ENCODE measurements at regions not wholly inside any gene's neighbourhood (a gene's known extent, or its start where the extent isn't known, plus 50 kb on each side); places are given as distances from the start of the nearest gene placed in this dataset.
"Not testable (repeated sequence)": the region's sequence is repeated elsewhere in the genome, so short reads cannot be mapped to it uniquely, and the experiment has no call there.

GRCh38 chr2:142754182-142754581 lies 123.3 kb upstream of the KYNU start:
- Mint-ChIP-seq H3K36me3 (ENCODE audit: low read depth) (no peaks in the 10 kb centered on the region), H3K27ac (no peak overlapping the region), H3K4me1 (ENCODE audit: low read depth) (no peaks in the 10 kb centered on the region), H3K9me3 (no peaks in the 10 kb centered on the region), H3K27me3 (ENCODE audit: low read depth) (no peaks in the 10 kb centered on the region), H3K4me3 (no peak overlapping the region)
- no peak for DNase-seq
- CTCF ChIA-PET: no interaction called here
- intact Hi-C loops (cut with micrococcal nuclease): no loop called here

- Mint-ChIP-seq H3K9me3 (no peaks in the 10 kb centered on the region), H3K36me3 (ENCODE audit: low read depth) (no peaks in the 10 kb centered on the region), H3K4me3 (no peak overlapping the region), H3K27me3 (ENCODE audit: low read depth) (no peaks in the 10 kb centered on the region), H3K27ac (no peak overlapping the region), H3K4me1 (ENCODE audit: low read depth) (no peaks in the 10 kb centered on the region)
- no peak for DNase-seq
- intact Hi-C loops (cut with micrococcal nuclease): no loop called here
- CTCF ChIA-PET: no interaction called here
These were observed 126.6 kb upstream of the KYNU start for GRCh38 chr2:142750858-142751257.

DNA sequence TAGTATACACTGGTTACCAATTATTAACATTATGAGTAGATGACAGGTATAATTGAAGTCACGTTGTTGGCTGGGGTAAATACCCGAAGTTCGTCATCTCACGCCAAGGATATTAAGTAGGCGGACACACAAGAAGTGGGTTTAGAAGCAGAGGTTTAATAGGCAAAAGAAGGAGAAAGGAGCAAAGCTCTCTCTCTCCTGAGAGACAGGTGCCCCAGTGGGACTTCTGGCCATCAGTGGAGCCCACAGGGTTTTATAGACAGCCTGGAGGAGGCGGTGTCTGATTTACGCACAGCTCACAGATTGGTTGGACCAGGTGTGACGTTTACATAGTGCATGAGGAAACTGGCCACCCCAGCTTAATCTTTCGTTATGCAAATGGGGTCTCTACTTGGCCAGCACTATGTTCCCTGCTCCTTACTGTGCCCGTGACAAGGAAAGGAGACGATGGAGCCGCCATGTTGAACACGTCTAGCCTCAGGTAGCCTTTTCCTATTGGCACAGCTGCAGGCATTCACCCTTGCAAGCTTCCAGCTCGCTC lies 128.8 kb upstream of the KYNU start:
- Mint-ChIP-seq H3K36me3 (ENCODE audit: low read depth) (no peaks in the 10 kb centered on the region), H3K4me1 (ENCODE audit: low read depth) (no peaks in the 10 kb centered on the region)
- DNase-seq: no peak

GRCh38 chr2:142745691-142746090 lies 131.8 kb upstream of the KYNU start:
- H3K27ac Mint-ChIP-seq: no peak overlapping the region
- H3K4me1 Mint-ChIP-seq (ENCODE audit: low read depth): no peaks in the 10 kb centered on the region
- H3K9me3 Mint-ChIP-seq: no peaks in the 10 kb centered on the region
- CTCF ChIA-PET: interaction anchor here (0.8 kb wide), 1 partner anchor 52 kb away, joined by 3 read pairs; no protein-coding TSS in a partner anchor
- no peaks in the 10 kb centered on the region for H3K27me3 Mint-ChIP-seq (ENCODE audit: low read depth)
- H3K36me3 Mint-ChIP-seq (ENCODE audit: low read depth): no peaks in the 10 kb centered on the region
- no peak for DNase-seq
- intact Hi-C loops (cut with micrococcal nuclease): no loop called here
- no peak overlapping the region for H3K4me3 Mint-ChIP-seq

More for the DNA sequence above, 128.8 kb upstream of the KYNU start:
- Mint-ChIP-seq H3K9me3 (no peaks in the 10 kb centered on the region), H3K4me3 (no peak overlapping the region), H3K27me3 (ENCODE audit: low read depth) (no peaks in the 10 kb centered on the region), H3K27ac (no peak overlapping the region)
- intact Hi-C loops (cut with micrococcal nuclease): no loop called here
- CTCF ChIA-PET: interaction anchor here (0.7 kb wide), 1 partner anchor 373 kb away, joined by 3 read pairs; no protein-coding TSS in a partner anchor

DNA sequence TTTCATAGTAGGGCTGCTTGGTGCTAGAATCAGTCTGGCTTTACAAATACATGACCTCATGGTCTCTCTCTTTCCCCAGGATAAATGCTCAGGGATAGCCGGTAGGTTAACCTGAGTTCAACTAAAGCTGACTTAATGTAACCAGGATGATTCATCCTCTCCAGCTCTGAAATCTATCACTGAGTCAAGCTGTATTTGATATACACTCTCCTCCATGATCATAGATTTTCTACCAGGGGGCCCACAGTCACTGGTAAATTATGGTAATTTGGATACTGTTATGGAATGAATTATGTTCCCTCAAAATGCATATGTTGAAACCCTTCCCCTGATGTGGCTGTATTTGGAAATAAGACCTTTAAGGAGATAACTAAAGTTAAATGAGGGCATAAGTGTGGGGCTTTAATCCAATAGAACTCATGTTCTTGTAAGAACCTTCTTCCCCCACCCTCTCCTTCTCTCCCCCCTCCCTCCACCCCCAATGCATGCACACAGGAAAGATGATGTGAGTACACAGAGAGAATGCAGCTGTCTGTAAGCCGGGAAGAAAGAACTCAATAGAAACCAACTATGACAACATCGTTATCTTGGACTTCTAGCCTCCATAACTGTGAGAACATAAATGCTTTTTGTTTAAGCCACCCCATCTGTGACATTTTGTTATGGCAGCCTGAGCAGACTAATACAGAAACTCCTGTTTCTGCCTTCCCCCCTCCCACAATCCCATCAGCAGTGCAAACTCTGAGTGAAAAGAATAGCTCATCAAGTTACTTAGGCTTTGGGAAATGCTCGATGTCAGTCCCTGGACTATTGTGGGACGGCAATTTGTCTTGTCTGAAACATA lies 134.9 kb upstream of the KYNU start:
- intact Hi-C loops (cut with micrococcal nuclease): no loop called here
- no peak overlapping the region for H3K4me3 Mint-ChIP-seq
- H3K36me3 Mint-ChIP-seq (ENCODE audit: low read depth): no peaks in the 10 kb centered on the region
- H3K27me3 Mint-ChIP-seq (ENCODE audit: low read depth): no peaks in the 10 kb centered on the region
- H3K9me3 Mint-ChIP-seq: no peaks in the 10 kb centered on the region
- CTCF ChIA-PET: interaction anchor here (0.5 kb wide), 1 partner anchor 928 kb away, joined by 3 read pairs; no protein-coding TSS in a partner anchor
- H3K27ac Mint-ChIP-seq: no peak overlapping the region
- no peaks in the 10 kb centered on the region for H3K4me1 Mint-ChIP-seq (ENCODE audit: low read depth)
- DNase-seq: no peak

GRCh38 chr2:142741764-142742269 lies 135.6 kb upstream of the KYNU start:
- intact Hi-C loops (cut with micrococcal nuclease): no loop called here
- Mint-ChIP-seq H3K4me1 (ENCODE audit: low read depth) (no peaks in the 10 kb centered on the region), H3K9me3 (no peaks in the 10 kb centered on the region), H3K36me3 (ENCODE audit: low read depth) (no peaks in the 10 kb centered on the region), H3K27ac (no peak overlapping the region), H3K27me3 (ENCODE audit: low read depth) (no peaks in the 10 kb centered on the region), H3K4me3 (no peak overlapping the region)
- no peak for DNase-seq
- CTCF ChIA-PET: no interaction called here

- Mint-ChIP-seq H3K27me3 (ENCODE audit: low read depth) (no peaks in the 10 kb centered on the region), H3K9me3 (peaks cover 4% of the 10 kb centered on the region), H3K4me3 (no peak overlapping the region), H3K4me1 (ENCODE audit: low read depth) (no peaks in the 10 kb centered on the region), H3K36me3 (ENCODE audit: low read depth) (no peaks in the 10 kb centered on the region), H3K27ac (no peak overlapping the region)
- intact Hi-C loops (cut with micrococcal nuclease): no loop called here
- no peak for DNase-seq
- CTCF ChIA-PET: no interaction called here
These were observed 142.7 kb upstream of the KYNU start for GRCh38 chr2:142734770-142735169.

DNA sequence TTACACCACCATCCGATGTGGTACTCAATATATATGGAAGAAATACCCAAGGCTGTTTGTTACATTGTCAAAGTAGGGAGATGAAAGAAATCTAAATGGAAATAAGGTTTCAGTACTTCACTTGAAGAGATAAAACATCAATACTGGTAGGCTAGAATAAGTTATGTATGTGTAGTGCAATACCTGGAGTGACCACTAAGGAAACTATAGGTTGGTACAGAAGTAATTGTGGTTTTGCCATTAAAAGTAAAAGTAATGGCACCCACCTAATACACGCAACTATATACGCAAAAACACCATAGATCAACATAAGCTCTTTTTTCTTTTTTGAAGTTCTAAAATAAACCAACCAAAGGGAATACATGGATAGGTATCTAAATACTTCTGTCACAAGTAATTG lies 143.2 kb upstream of the KYNU start:
- intact Hi-C loops (cut with micrococcal nuclease): no loop called here
- Mint-ChIP-seq H3K4me3 (no peak overlapping the region), H3K27ac (no peak overlapping the region), H3K4me1 (ENCODE audit: low read depth) (no peaks in the 10 kb centered on the region), H3K9me3 (peaks cover 4% of the 10 kb centered on the region), H3K27me3 (ENCODE audit: low read depth) (no peaks in the 10 kb centered on the region), H3K36me3 (ENCODE audit: low read depth) (no peaks in the 10 kb centered on the region)
- CTCF ChIA-PET: no interaction called here
- no peak for DNase-seq

DNA sequence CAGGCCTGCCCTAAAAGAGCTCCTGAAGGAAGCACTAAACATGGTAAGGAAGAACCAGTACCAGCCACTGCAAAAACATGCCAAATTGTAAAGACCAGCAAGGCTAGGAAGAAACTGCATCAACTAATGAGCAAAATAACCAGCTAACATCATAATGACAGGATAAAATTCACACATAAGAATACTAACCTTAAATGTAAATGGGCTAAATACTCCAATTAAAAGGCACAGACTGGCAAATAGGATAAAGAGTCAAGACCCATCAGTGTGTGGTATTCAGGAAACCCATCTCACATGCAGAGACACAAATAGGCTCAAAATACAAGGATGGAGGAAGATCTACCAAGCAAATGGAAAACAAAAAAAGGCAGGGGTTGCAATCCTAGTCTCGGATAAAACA lies 147.7 kb upstream of the KYNU start:
- H3K4me1 Mint-ChIP-seq (ENCODE audit: low read depth); H3K9me3 Mint-ChIP-seq; H3K27ac Mint-ChIP-seq; H3K36me3 Mint-ChIP-seq (ENCODE audit: low read depth); CTCF ChIA-PET; H3K4me3 Mint-ChIP-seq; H3K27me3 Mint-ChIP-seq (ENCODE audit: low read depth); DNase-seq; intact Hi-C loops (cut with micrococcal nuclease): not testable (repeated sequence)

DNA sequence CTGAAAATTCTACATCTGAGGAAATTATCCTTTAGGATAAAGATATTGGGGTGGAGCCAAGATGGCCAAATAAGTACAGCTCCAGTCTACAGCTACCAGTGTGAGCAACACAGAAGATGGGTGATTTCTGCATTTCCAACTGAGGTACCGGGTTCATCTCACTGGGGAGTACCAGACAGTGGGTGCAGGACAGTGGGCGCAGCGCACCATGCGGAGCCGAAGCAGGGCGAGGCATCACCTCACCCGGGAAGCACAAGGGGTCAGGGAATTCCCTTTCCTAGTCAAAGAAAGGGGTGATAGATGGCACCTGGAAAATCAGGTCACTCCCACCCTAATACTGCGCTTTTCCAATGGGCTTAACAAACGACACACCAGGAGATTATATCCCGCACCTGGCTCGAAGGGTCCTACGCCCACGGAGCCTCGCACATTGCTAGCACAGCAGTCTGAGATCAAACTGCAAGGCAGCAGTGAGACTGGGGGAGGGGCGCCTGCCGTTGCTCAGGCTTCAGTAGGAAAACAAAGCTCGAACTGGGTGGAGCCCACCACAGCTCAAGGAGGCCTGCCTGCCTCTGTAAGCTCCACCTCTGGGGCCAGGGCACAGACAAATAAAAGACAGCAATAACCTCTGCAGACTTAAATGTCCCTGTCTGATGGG lies 149.5 kb upstream of the KYNU start:
- CTCF ChIA-PET; DNase-seq; H3K27ac Mint-ChIP-seq; H3K27me3 Mint-ChIP-seq (ENCODE audit: low read depth); H3K4me1 Mint-ChIP-seq (ENCODE audit: low read depth); H3K4me3 Mint-ChIP-seq; intact Hi-C loops (cut with micrococcal nuclease); H3K36me3 Mint-ChIP-seq (ENCODE audit: low read depth); H3K9me3 Mint-ChIP-seq: not testable (repeated sequence)

DNA sequence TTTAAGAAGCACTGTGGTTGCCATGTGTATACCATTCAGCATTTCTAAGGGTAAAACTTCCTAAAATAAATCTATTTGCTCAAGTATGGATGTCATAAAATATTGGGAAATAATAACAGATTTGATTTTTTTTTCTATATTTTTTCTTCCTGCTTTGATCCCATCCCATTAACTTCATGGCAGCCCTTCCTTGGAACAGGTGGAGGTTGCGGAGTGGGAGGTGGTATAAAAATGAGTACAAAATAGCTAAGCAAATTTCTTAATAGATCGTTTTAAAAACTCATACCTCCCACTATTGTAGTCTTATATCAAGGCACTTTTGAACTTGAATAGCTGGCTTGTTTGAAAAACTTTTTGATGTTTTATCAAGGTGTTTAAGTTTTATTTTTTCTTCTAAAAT lies 152.1 kb upstream of the KYNU start:
- Mint-ChIP-seq H3K27me3 (ENCODE audit: low read depth) (no peaks in the 10 kb centered on the region), H3K27ac (no peak overlapping the region), H3K36me3 (ENCODE audit: low read depth) (no peaks in the 10 kb centered on the region), H3K9me3 (peaks cover 4% of the 10 kb centered on the region), H3K4me1 (ENCODE audit: low read depth) (no peaks in the 10 kb centered on the region), H3K4me3 (no peak overlapping the region)
- DNase-seq: no peak
- intact Hi-C loops (cut with micrococcal nuclease): no loop called here
- CTCF ChIA-PET: no interaction called here

DNA sequence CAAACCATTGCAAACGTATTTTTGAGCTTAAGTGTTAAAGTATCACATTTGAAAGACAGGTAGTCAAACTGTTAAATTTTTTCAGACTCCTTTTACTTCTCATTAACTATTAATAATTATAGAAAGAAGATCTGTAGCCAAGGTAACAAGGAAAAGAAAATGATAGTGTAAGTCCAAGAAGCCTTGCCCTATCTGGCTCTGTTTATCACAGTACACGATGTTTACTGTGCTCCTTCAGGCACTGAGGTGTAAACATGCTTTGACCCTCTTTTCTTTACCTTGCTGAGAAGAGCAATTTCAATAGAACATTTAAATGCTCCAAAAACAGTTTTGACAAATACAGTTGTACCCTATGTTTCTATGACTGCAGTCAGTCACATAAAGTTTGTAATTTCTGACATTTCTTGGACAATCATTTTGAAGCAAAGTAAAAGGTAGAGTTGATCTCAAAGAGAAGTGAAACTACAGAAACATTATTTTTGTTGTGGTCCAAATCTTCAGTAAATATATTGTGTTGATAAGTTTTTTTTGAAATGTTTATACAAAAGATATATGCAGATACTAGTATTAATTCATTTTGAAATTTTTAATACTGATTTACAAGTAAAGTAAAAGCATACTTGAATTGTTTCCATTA lies 152.6 kb upstream of the KYNU start:
- Mint-ChIP-seq H3K4me1 (ENCODE audit: low read depth) (no peaks in the 10 kb centered on the region), H3K36me3 (ENCODE audit: low read depth) (no peaks in the 10 kb centered on the region), H3K4me3 (no peak overlapping the region), H3K27ac (no peak overlapping the region), H3K9me3 (peaks cover 4% of the 10 kb centered on the region), H3K27me3 (ENCODE audit: low read depth) (no peaks in the 10 kb centered on the region)
- CTCF ChIA-PET: no interaction called here
- DNase-seq: no peak
- intact Hi-C loops (cut with micrococcal nuclease): no loop called here
